HG03432 (cell line): ENCODE measurements at regions not wholly inside any gene's neighbourhood (a gene's known extent, or its start where the extent isn't known, plus 50 kb on each side); places are given as distances from the start of the nearest gene placed in this dataset.

ENCODE experiments used
- ATAC-seq: cut with Tn5 transposase; IDR thresholded peaks from one replicate; pipeline ENCODE4 v1.9.1; 2021; ENCODE audit warnings: mild to moderate bottlenecking, moderate library complexity; ENCODE audit not compliant: unreplicated experiment

DNA sequence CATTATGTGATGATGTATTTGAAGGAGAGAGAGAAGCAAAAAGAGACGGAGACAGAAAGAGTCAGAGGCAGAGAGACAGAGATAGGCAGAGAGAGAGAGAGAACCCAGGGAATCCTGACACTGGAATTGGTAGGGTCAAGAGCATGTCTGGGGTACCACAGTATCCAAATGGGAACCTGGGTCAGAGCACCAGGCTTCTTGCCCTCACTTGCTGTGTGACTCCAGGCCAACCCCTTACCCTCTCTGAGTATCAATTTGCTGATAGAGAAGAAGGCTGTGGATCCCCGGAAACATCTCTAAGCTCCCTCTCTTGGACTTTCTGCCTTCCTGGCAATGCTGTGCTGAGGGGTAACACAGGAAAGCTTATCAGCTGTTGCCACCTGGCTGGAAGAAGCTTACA lies 385.3 kb upstream of the SULF2 start:
- no peak for ATAC-seq

DNA sequence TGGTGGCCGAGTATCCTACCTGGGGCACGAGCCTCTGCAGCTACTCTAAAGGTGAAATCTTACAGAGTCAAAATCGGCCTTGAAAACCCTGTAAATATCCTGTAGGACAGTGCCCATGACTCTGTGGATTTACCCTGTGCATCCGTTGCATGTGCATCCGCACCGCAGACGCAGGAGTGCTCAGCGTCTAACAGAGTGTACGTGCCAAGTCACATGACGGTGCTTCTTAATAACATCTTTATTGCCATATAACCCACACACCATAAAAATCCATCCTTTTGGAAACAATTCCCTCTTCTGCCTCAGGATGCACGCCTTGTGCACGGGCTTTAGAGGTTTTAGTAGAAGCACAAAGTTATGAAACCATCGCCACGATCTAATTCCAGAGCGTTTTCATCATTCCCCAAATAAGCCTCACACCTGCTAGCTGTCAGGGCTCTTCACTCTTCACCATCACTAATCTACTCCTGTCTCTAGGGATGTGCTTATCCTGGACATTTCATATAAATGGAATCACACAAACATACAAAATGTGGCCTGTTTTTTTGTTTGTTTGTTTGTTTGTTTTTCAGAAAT lies 384.5 kb upstream of the SULF2 start:
- no peak for ATAC-seq

DNA sequence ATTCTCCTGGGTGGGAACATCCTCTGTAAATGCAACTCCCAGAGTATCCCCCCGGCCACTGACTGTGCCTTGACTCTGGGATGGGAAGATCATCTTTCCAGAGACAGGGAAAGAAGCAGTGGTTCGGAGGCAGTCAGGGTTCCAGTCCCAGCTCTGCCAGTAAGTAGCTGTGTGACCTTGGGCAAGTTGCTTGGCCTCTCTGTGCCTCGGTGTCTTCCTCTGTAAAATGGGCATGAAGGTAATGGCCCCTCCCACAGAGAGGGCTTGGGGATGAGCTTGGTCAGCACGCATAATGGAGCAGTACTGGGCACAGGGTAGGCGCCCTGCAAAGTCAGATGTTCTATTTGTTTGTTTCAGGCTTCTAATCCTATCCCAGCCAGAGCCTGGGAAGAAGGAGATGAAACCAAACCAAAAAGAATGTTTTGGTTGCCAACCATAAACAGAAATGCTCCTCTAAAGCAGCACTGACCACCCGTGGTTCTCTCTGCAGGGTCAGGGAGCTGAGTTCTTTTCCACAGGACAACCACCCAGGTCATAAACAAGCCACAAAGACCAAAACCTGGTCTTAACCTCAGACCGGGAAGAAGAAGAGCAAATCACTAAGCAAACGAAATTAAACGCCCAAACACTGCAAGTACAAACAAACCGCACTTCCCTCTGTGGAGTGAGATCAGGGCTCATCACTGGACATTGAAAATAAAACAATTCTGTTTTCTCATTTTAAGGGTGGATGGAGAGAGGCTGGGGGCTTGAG lies 381.0 kb upstream of the SULF2 start:
- no peak for ATAC-seq

DNA sequence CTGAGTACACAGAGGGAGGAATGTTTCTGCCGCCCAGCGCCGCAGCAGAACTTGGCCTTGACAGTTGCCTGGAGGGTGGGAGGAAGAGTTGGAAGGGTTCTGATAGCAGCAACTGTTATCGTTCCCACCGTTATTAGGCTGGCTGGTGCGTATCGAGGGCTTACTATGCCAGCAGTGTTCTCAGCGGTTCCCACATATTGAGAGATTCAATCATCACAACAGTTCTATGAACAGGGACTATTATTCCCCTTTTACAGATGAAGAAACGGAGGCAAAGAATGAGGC lies 380.1 kb upstream of the SULF2 start:
- ATAC-seq, result no peak

DNA sequence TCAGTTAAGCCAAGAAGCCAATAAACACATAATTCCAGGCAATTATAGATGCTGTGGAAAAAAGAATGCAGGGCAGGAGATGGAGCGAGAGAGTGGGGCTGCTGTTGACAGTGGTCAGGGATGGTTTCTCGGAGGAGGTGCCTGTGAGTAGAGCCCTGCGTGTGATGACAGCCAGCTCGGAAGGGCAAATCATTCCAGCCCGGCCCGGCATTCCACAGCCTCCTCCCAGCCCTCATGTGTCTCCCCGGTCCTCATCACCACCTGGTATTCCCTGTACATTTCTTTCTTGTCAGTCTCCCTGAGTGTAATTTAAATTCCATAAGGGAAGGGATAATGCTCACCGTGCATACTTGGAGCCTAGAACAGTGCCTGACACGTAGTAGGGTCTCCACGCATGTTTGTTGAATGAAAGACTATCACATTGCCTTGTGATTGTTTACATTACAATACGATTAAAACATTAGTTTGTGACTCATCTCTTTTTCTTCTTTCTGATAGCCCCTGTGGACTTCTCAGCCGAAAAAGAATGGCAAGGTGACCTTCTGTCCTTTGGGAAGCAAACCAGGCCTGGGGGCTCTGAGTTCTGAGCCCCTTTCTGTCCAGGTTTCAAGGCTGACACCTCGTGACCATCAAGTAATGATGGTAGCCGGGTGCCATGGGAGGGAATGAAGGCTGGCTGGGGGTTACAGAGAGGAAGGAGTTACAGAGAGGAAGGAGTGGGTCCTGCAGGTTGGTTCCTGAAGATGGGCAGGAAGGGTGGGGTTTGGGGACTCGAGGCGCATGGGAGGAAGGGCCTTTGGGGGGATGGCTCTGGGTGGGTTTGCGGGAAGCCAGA lies 379.5 kb upstream of the SULF2 start:
- no peak for ATAC-seq

DNA sequence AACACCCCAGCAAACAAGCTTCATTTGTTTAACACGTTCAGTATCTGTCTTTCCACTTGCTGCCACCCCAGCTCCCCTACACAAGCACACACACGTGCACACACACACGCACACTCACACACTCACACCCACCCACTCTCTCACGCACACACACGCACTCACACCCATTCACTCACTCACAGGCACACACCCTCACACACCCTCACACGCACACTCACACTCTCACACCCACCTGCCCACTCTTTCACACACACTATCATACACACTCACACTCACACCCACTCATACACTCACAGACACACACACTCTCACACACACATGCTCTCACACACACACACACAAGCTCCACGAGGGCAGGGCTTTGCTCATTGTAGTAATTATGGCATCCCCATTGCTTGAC lies 378.8 kb upstream of the SULF2 start:
- no peak for ATAC-seq

DNA sequence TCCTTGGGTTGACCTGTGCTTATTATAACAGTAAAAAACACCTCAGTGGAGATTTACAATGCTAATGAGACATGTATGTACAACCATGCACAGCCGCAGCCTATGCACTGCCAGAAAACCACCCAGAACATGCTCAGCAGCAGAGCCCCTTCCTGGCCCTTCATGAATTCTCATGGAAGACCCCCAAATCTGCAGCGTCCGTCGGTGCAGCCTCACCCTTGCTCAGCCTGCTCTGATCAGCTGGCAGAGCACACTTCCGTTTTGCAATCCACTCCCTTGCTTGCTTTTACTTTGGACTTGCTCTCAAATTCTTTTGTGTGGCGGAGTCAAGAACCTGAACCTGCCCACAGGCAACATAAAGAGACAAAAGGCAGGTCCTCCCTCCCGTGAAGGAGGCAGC lies 378.2 kb upstream of the SULF2 start:
- no peak for ATAC-seq

DNA sequence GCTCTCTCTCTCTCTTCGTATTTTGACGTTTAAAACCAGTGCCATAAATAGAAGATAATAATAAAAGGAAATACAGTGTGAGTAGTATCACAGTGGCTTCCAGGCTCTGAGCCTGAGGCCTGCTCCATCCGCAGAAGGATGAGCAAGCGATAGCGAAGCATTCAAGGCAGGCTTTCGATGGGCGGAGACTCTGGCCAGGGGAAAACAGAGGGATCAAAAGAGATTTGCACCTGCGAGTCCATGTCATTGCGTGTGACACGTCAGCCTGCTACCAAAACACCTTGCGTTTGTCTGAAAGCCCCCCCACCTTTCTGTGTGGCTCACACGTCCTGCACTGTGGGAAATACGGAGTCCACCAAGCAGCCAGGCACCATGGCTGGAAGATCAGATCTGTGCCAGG lies 377.3 kb upstream of the SULF2 start:
- ATAC-seq, result no peak

DNA sequence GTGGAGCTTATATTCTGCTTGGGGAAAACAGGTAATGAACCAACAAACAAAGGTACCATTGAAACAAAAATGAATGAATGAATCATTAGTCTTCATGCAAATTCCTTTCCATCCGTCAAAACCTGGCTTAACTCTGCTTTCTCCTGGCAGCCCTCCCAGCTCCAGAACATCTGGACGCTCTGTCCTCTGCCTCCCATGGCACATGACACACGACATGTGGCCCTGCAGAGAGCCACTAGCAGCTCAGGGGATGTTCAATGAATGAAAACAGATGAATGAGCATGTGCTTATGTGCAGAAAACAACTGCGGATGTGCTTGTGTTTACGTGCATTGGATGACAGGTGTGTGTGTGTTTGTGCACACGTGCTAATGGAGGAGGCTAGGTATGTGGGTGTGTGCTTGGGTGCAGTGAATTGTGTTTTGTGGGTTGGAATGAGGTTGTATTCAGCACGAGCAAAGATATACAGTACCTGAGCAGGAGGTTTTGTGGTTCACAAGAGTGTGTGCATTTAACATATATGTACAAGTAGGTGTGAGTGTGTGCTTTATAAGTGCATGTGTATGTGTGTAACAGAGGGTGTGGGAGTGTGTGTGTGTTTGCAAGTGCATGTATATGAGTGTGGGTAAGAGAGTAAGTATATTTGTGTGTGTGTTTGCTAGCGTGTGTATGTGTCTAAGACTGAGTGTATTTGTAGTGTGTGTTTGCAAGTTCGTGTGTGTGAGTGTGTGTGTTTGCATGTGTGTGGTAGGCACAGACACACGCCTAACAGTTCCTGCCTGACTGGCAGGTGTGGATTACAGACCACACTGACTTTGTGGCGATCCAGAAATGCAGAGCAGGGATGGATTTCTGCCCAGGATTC lies 374.1 kb upstream of the SULF2 start:
- no peak for ATAC-seq

DNA sequence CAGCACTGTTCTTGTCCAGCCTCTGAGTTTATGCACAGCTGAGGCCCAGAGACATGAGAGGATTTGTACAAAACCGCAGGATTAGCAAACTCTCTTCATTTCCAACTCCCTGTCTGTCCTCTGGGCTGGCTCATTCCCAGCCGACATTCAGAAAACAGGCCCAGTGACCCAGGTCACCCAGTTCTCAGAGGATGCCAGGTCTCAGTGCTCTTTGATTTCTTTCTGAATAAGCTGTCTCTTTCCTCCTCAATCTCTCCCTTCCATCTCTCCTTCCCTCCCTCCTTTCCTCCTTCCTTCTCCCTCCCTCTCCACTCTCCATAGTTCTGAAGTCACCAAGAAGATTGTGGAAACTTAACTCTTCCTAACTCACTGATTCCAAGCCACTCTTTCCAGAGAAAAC lies 372.7 kb upstream of the SULF2 start:
- ATAC-seq, result no peak

DNA sequence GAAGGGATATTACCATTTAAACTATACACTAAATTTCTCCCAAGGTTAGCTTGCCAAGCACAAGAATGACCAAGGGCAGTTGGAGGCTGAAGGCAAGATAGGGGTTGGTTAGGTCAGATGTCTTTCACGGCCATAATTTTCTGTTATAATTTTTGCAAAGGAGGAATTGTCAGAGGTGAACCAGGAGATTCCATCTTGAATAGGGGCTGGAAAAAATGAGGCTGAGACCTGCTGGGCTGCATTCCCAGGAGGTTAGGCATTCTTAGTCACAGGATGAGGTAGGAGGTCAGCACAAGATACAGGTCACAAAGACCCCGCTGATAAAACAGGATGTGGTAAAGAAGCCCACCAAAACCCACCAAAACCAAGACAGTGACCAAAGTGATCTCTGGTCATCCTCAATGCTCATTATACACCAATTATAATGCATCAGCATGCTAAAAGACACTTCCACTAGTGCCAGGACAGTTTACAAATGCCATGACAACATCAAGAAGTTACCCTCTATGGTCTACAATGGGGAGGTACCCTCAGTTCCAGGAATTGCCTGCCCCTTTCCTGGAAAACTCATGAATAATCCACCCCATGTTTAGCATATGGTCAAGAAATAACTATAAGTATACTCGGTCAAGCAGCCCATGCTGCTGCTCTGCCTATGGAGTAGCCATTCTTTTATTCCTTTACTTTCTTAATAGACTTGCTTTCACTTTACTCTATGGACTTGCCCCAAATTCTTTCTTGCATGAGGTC lies 371.8 kb upstream of the SULF2 start:
- ATAC-seq, result no peak

DNA sequence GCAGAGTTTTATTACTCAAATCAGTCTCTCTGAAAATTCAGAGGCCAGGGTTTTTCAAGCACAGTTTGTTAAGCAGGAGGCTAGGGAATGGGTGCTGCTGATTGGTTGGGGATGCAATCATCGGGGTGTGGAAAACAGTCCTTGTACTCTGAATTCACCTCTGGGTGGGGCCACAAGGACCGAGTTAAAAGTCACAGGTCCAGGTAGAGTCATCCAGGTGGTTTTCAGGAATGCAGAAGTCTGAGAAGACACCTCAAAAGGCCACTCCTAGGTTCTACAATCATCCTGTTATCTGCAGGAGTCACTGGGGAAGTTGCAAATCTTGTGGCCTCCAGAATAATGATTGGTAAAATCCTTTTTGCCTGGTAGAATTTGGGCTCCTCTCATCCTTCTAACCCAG lies 371.2 kb upstream of the SULF2 start:
- no peak for ATAC-seq

DNA sequence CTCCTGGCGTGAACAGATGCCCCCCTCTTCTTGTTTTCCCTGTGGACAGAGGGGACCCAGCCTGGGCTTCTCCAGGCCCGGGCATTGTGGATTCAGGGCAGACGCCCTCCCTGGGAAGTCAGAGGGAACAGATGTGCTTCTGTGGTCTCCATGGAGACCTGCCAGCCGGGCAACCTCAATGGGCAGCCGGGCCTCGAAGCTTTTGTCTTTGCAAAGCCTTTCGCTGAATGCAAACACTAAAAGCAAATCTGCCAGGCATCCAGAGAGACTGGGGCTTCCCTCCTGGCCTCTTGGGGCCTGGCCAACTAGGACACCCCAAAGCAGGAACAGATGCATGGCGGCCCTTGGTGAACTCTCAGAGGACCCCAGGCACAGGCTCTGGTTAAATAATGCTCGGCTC lies 370.0 kb upstream of the SULF2 start:
- no peak for ATAC-seq

DNA sequence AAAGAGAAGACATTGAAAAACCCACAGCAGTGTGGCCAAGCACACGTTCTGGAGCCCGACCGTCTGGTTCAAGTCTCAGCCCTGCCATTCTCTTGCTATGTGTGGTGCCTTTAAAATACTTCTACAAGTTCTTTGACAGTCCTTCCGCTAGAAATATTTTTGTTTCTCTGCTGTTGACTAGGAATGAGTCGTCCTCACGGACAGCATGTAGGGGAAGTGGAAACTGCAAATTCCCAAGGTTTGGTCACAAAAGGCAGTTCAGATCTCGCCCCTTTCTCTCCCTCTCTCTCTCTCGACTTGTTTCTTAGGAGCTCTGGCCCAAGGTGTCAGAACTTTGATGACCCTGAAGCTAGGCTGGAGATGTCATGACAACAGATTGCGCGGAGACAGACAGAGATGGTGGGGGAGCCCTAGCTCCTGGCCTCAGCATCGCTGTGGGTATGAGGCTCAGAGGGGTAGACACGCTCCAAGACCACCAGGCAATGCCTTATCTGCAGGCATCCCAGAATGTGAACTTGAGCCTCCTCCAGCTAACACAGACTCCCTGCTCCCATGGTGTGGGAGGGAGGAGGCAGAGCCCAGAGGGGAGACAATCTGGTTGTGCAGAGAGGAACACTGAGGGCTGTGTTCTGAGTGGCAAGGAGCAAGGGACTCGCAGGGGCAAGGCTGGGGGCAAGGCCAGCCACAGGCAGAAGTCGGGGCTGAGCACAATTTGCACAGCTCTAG lies 368.9 kb upstream of the SULF2 start:
- no peak for ATAC-seq

DNA sequence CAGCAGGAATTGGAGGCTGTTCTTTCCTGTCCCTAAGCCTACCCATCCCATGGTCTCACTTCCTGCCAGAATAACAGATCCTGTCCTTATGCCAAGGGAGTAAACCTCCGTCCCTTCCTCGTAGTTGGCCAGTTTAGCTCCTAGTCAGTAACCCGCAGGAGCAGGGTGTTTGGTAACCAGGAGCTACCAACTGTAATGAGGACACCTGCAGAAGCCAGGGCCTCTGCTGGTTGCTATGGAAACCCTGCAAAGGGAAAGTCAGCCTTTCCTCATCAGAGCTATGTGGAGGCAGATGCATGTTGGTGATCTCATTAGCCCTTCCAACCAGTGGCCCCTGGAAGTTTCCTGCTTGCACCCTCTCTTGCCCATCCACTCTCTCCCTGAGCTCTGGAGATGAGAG lies 368.2 kb upstream of the SULF2 start:
- no peak for ATAC-seq

DNA sequence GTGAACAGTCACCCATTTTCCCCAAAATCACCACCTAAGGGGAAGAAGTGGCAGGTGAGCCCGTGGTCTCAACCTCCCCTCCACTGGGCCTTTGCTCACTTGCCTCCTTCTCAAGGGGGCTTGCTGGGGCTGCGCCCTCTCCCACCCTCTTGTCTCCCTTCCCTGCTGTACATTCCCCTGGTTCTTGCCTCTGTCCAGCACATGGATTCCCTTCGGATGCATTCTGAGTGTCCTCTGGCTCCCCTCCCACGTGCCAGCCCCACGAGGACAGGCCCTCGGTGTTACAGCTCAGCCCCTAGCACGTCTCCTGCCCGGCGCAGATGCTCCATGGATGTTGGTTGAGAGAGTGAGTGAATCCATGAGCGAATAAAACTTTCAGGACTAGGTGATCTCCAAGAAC lies 367.8 kb upstream of the SULF2 start:
- no peak for ATAC-seq

DNA sequence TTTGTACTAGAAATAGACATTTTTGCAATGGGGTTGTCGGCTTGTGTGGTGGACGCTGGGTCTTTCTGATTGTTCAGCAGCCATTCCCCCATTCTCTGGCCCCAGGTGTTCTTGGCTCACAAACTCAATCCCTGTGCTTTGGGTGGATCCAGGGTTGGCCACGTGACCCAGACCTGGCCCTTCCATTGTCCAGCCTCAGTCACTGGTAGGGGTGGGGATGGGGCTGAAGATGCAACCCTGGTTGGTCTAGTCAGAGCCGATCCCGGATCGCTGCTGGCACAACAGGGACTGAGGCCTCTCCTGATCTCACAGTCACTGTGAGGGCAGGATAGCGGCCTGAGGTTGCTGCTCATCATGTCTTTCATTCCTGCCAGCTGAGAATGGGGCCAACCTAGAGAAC lies 365.3 kb upstream of the SULF2 start:
- ATAC-seq, result no peak

DNA sequence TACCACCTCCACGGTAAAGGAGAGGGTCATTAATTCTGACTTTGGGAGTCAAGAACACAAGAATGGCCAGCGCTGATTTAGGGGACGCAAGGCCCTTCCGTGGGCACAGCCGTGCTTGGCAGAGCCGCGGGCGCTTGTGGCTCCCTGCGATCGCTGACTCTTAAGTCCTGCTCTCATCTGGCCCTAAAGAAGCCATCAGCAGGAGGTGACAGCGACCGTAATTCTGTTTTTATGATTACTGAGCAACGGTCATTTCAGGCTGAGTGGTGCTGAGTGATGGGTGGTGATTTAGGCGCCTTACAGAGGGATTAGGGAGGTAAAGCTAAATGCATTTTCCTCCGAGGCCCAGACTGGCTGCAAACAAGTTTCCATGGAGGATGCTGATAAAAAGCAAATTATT lies 364.6 kb upstream of the SULF2 start:
- ATAC-seq, result no peak

DNA sequence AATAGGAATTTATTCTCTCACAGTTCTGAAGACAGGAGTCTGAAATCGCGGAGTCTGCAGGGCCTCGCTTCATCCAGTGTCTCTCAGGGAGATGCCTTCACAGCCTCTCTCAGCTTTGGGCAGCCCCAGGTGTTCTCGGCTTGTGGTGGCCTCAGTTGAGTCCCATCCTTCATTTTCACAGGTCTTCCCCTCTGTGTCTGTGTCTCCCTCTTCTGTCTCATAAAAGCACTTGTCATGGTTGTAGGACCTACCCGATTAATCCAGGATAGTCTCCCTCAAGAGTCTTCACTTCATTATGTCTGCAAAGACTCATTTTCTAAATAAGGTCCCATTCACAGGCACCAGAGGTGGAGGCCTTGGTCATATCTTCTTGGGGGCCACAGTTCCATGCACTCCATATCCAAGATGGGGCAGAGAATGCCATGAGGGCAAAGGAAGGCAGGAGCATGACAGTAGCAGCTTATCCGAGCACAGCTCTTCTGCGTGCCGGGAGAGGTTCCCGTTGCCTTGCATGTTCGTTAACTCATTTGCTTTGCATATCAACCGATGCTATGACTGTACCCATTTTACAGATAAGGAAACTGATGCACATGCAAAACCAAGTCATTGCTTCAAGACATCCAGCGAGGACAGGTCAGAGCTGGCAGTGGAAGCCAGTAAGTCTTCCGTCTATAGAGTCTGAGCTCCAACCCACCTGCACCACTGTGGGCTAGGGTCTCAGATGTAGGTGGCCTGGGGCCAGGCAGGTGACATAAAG lies 363.8 kb upstream of the SULF2 start:
- no peak for ATAC-seq
